Iris pigment epithelial cell (primary cell): ENCODE measurements at regions not wholly inside any gene's neighbourhood (a gene's known extent, or its start where the extent isn't known, plus 50 kb on each side); places are given as distances from the start of the nearest gene placed in this dataset.

ENCODE experiments used
- DNase-seq: peaks from one replicate; pipeline ENCODE4 v3.0.0-alpha.2; 2011; ENCODE audit warnings: low read depth

- peak; percentile 88 for DNase-seq
Observed at GRCh38 chr2:149743842-149744448, 156.4 kb upstream of the MMADHC start.

- peak; percentile 88 for DNase-seq
Observed at GRCh38 chr2:149741646-149742045, 154.1 kb upstream of the MMADHC start.

GRCh38 chr2:149740490-149740889 is 152.9 kb upstream of the MMADHC start:
- DNase-seq = no peak

GRCh38 chr2:149739883-149740265 is 152.3 kb upstream of the MMADHC start:
- no peak for DNase-seq

GRCh38 chr2:149739171-149739882 is 151.8 kb upstream of the MMADHC start:
- DNase-seq = no peak

- no peak for DNase-seq
Observed at GRCh38 chr2:149738767-149739166, 151.2 kb upstream of the MMADHC start.

- no peak for DNase-seq
Observed at GRCh38 chr2:149737896-149738295, 150.3 kb upstream of the MMADHC start.

- peak; percentile 85 for DNase-seq
Observed at GRCh38 chr2:149735237-149735958, 147.8 kb upstream of the MMADHC start.

- DNase-seq = peak; percentile 76
Observed at GRCh38 chr2:149733936-149734685, 146.5 kb upstream of the MMADHC start.

GRCh38 chr2:149732730-149733290 is 145.2 kb upstream of the MMADHC start:
- no peak for DNase-seq

- peak; percentile 49 for DNase-seq
Observed at GRCh38 chr2:149732001-149732685, 144.6 kb upstream of the MMADHC start.

GRCh38 chr2:149731079-149731478 is 143.5 kb upstream of the MMADHC start:
- DNase-seq = no peak

- no peak for DNase-seq
Observed at GRCh38 chr2:149729586-149729985, 142.0 kb upstream of the MMADHC start.

- peak; percentile 52 for DNase-seq
Observed at GRCh38 chr2:149727927-149728326, 140.4 kb upstream of the MMADHC start.

GRCh38 chr2:149725234-149725633 is 137.7 kb upstream of the MMADHC start:
- no peak for DNase-seq

- DNase-seq = no peak
Observed at GRCh38 chr2:149724091-149724490, 136.5 kb upstream of the MMADHC start.

GRCh38 chr2:149720615-149721014 is 133.0 kb upstream of the MMADHC start:
- no peak for DNase-seq

GRCh38 chr2:149719695-149720094 is 132.1 kb upstream of the MMADHC start:
- no peak for DNase-seq

GRCh38 chr2:149716687-149717086 is 129.1 kb upstream of the MMADHC start:
- peak; percentile 21 for DNase-seq

- DNase-seq = no peak
Observed at GRCh38 chr2:149715894-149716293, 128.3 kb upstream of the MMADHC start.

- peak; percentile 61 for DNase-seq
Observed at GRCh38 chr2:149715005-149715592, 127.5 kb upstream of the MMADHC start.
